WTC11 (cell line): ENCODE measurements at regions not wholly inside any gene's neighbourhood (a gene's known extent, or its start where the extent isn't known, plus 50 kb on each side); places are given as distances from the start of the nearest gene placed in this dataset.
A peak's percentile ranks its signal among the peaks of the same experiment; 100 is the strongest.

Experiments used
- ATAC-seq: fragments of 200-7000 bp; cut with Tn5 transposase; 2 replicates; pipeline ENCODE4 v1.10.0; 2021; ENCODE audit warnings: mild to moderate bottlenecking, moderate library complexity
- CTCF ChIA-PET: fragments of 300-600 bp; sonication (Branson Sonifier 250); formaldehyde crosslinking; loops from one replicate; lab custom pipeline; 2021; ENCODE audit warnings: antibody characterized with exemption; lab: Charles Lee
- POLR2A ChIA-PET: fragments of 350-600 bp; sonication (Branson Sonifier 250); formaldehyde crosslinking; loops from one replicate; lab custom pipeline; 2021; ENCODE audit warnings: antibody characterized with exemption; lab: Charles Lee
- DNase-seq: peaks from one replicate; pipeline ENCODE4 v3.0.0; 2021; ENCODE audit warnings: low spot score
- H3K27ac Mint-ChIP-seq: 2 replicates; pipeline ENCODE4 v1.8.0; 2021; ENCODE audit warnings: mixed read lengths
- H3K27me3 Mint-ChIP-seq: 2 replicates; pipeline ENCODE4 v1.8.0; 2021; ENCODE audit warnings: low read depth, mild to moderate bottlenecking, moderate library complexity, mixed read lengths
- H3K36me3 Mint-ChIP-seq: 2 replicates; pipeline ENCODE4 v1.8.0; 2021; ENCODE audit warnings: mixed read lengths
- H3K4me1 Mint-ChIP-seq: 2 replicates; pipeline ENCODE4 v1.8.0; 2022; ENCODE audit warnings: mixed read lengths
- H3K4me3 Mint-ChIP-seq: 2 replicates; pipeline ENCODE4 v1.8.0; 2021; ENCODE audit warnings: mild to moderate bottlenecking, moderate library complexity, mixed read lengths
- H3K9me3 Mint-ChIP-seq: 2 replicates; pipeline ENCODE4 v1.8.0; 2021; ENCODE audit warnings: mixed read lengths
- ATF6 ChIP-seq: sonication (generic); formaldehyde crosslinking; IDR thresholded peaks from 2 replicates; pipeline ENCODE4 v1.8.1; 2023; ENCODE audit warnings: mild to moderate bottlenecking, missing genetic modification reagents
- CBFB ChIP-seq: sonication (generic); formaldehyde crosslinking; IDR thresholded peaks from 2 replicates; pipeline ENCODE4 v1.8.1; 2022; ENCODE audit warnings: mild to moderate bottlenecking, low read depth, missing genetic modification reagents
- ETV6 ChIP-seq: sonication (generic); formaldehyde crosslinking; IDR thresholded peaks from 2 replicates; pipeline ENCODE4 v1.8.1; 2022; ENCODE audit warnings: mild to moderate bottlenecking, missing genetic modification reagents
- FOXP1 ChIP-seq: sonication (generic); formaldehyde crosslinking; IDR thresholded peaks from 2 replicates; pipeline ENCODE4 v1.8.0; 2022; ENCODE audit warnings: missing genetic modification reagents, mild to moderate bottlenecking, moderate library complexity, borderline replicate concordance
- GABPB1 ChIP-seq: sonication (generic); formaldehyde crosslinking; IDR thresholded peaks from 2 replicates; pipeline ENCODE4 v1.8.1; 2023; ENCODE audit warnings: mild to moderate bottlenecking, missing genetic modification reagents
- GTF2I ChIP-seq: fragments of 250-450 bp; sonication (Bioruptor Pico); conservative IDR thresholded peaks from 2 replicates; pipeline ENCODE4 v1.4.0; 2021; ENCODE audit warnings: mild to moderate bottlenecking
- HMGXB4 ChIP-seq: sonication (generic); formaldehyde crosslinking; IDR thresholded peaks from 2 replicates; pipeline ENCODE4 v1.8.1; 2023; ENCODE audit warnings: mild to moderate bottlenecking, moderate library complexity, missing genetic modification reagents
- KAT7 ChIP-seq: sonication (generic); formaldehyde crosslinking; IDR thresholded peaks from 2 replicates; pipeline ENCODE4 v1.8.1; 2023; ENCODE audit warnings: missing genetic modification reagents, mild to moderate bottlenecking, borderline replicate concordance
- NFYB ChIP-seq: sonication (generic); formaldehyde crosslinking; conservative IDR thresholded peaks from 2 replicates; pipeline ENCODE4 v1.8.0; 2022; ENCODE audit warnings: low read depth, missing genetic modification reagents
- PREB ChIP-seq: sonication (generic); formaldehyde crosslinking; IDR thresholded peaks from 2 replicates; pipeline ENCODE4 v1.8.1; 2022; ENCODE audit warnings: mild to moderate bottlenecking, missing genetic modification reagents, moderate library complexity, borderline replicate concordance
- SP1 ChIP-seq: sonication (generic); formaldehyde crosslinking; conservative IDR thresholded peaks from 2 replicates; pipeline ENCODE4 v1.8.1; 2022; ENCODE audit warnings: missing genetic modification reagents
- TCF7 ChIP-seq: sonication (generic); formaldehyde crosslinking; IDR thresholded peaks from 2 replicates; pipeline ENCODE4 v1.8.0; 2022; ENCODE audit warnings: mild to moderate bottlenecking, low read depth, missing genetic modification reagents, moderate library complexity
- USF1 ChIP-seq: sonication (generic); formaldehyde crosslinking; IDR thresholded peaks from 2 replicates; pipeline ENCODE4 v1.8.0; 2022; ENCODE audit warnings: mild to moderate bottlenecking, missing genetic modification reagents
- USF2 ChIP-seq: sonication (generic); formaldehyde crosslinking; IDR thresholded peaks from 2 replicates; pipeline ENCODE4 v1.8.1; 2023; ENCODE audit warnings: mild to moderate bottlenecking, missing genetic modification reagents, moderate library complexity
- ZNF121 ChIP-seq: sonication (generic); formaldehyde crosslinking; IDR thresholded peaks from 2 replicates; pipeline ENCODE4 v1.8.0; 2023; ENCODE audit warnings: missing genetic modification reagents

- TF ChIP-seq ATF6 (CRISPR knock-in tag) (no peak), FOXP1 (CRISPR knock-in tag) (no peak), TCF7 (no peak), ETV6 (CRISPR knock-in tag) (no peak), GTF2I (CRISPR knock-in tag) (no peak), USF1 (no peak), KAT7 (CRISPR knock-in tag) (no peak)
- TF ChIP-seq, all 79 proteins: peak for 0
These were observed 97.2 kb upstream of the LYZL1 start (continued) for GRCh38 chr10:29191674-29192073.

GRCh38 chr10:29199339-29199738 lies 89.5 kb upstream of the LYZL1 start:
- H3K4me3 Mint-ChIP-seq, result no peak overlapping the region
- H3K27ac Mint-ChIP-seq, result no peak overlapping the region
- H3K27me3 Mint-ChIP-seq, result no peaks in the 10 kb centered on the region; the same call in 1 of the 2 replicates
- peaks cover 24% of the 10 kb centered on the region for H3K4me1 Mint-ChIP-seq
- ChIA-PET CTCF (no interaction called here), POLR2A (no interaction called here)
- peak; percentile 90 for ATAC-seq
- peaks cover 9% of the 10 kb centered on the region for H3K36me3 Mint-ChIP-seq
- no peak for TF ChIP-seq CBFB (CRISPR knock-in tag)
- peak; percentile 18; the same call in 1 of the 2 replicates for TF ChIP-seq USF2 (CRISPR knock-in tag)
- H3K9me3 Mint-ChIP-seq, result peaks cover 15% of the 10 kb centered on the region
- peak; percentile 37 for DNase-seq

GRCh38 chr10:29199941-29200679 lies 88.8 kb upstream of the LYZL1 start:
- ATAC-seq (no peak), DNase-seq (no peak)
- Mint-ChIP-seq H3K4me3 (no peak overlapping the region), H3K27ac (no peak overlapping the region), H3K9me3 (peaks cover 8% of the 10 kb centered on the region), H3K36me3 (peaks cover 4% of the 10 kb centered on the region), H3K27me3 (no peaks in the 10 kb centered on the region; the same call in 1 of the 2 replicates), H3K4me1 (peaks cover 31% of the 10 kb centered on the region)
- CTCF ChIA-PET, result no interaction called here
- POLR2A ChIA-PET, result no interaction called here
- TF ChIP-seq HMGXB4 (no peak), GABPB1 (CRISPR knock-in tag) (no peak), NFYB (CRISPR knock-in tag) (no peak), PREB (CRISPR knock-in tag) (no peak), ZNF121 (CRISPR knock-in tag) (no peak), SP1 (CRISPR knock-in tag) (no peak)
